Spleen (tissue), 11 donors: ENCODE measurements at regions not wholly inside any gene's neighbourhood (a gene's known extent, or its start where the extent isn't known, plus 50 kb on each side); places are given as distances from the start of the nearest gene placed in this dataset.

ENCODE experiments used
- DNase-seq: peaks from one replicate; pipeline ENCODE4 v3.0.0-alpha.2; 2020
- H3K27ac ChIP-seq, 8 donors: fragments of 200-600 bp; sonication (generic) in 7 of 8; 1 replicate in 4 of 8; 2 replicates in 4 of 8; pipeline versions ENCODE4 v1.5.0 to v1.8.0; 2016 to 2021; ENCODE audit warnings: inconsistent platforms in 4 of 8, mild to moderate bottlenecking in 4 of 8, moderate library complexity in 1 of 8
- H3K27me3 ChIP-seq, 7 donors: fragments of 200-600 bp; sonication (generic) in 6 of 7; replicated peaks in 1 of 7; 1 replicate in 4 of 7; 2 replicates in 3 of 7; pipeline versions ENCODE4 v1.5.0 to v1.8.0; 2016 to 2021; ENCODE audit warnings: inconsistent platforms in 3 of 7, mild to moderate bottlenecking in 1 of 7
- H3K36me3 ChIP-seq, 6 donors: fragments of 200-600 bp; sonication (generic) in 5 of 6; 1 replicate in 4 of 6; 2 replicates in 2 of 6; pipeline versions ENCODE4 v1.5.0 to v1.8.0; 2016 to 2021; ENCODE audit warnings: inconsistent platforms in 2 of 6
- H3K4me1 ChIP-seq, 6 donors: fragments of 200-600 bp; sonication (generic) in 5 of 6; 1 replicate in 3 of 6; 2 replicates in 3 of 6; pipeline versions ENCODE4 v1.5.0 to v1.8.0; 2016 to 2021; ENCODE audit warnings: inconsistent platforms in 3 of 6
- H3K4me3 ChIP-seq, 8 donors: fragments of 200-600 bp; sonication (generic) in 7 of 8; 1 replicate in 4 of 8; 2 replicates in 4 of 8; pipeline versions ENCODE4 v1.5.0 to v1.8.0; 2016 to 2021; ENCODE audit warnings: inconsistent platforms in 4 of 8, mild to moderate bottlenecking in 4 of 8, moderate library complexity in 2 of 8
- H3K9me3 ChIP-seq, 8 donors: fragments of 200-600 bp; sonication (generic) in 7 of 8; 1 replicate in 4 of 8; 2 replicates in 4 of 8; pipeline versions ENCODE4 v1.5.0 to v1.8.0; 2016 to 2021; ENCODE audit warnings: inconsistent platforms in 4 of 8
- POLR2A ChIP-seq, 3 donors: fragments of 450-650 bp; IDR thresholded peaks; one replicate each; pipeline ENCODE4 v1.5.1; 2017; ENCODE audit warnings: antibody characterized with exemption in 3 of 3, mild to moderate bottlenecking in 1 of 3
- POLR2AphosphoS5 ChIP-seq, 3 donors: sonication (generic); formaldehyde crosslinking; IDR thresholded peaks; one replicate each; pipeline ENCODE4 v1.5.1; 2017; ENCODE audit warnings: antibody characterized with exemption in 3 of 3
- WGBS, 5 donors: extraction: QIAGEN DNeasy Blood & Tissue Kit in 3 of 5; methylation state at CpG; one replicate each; pipeline versions ENCODE4 v1.1.5 to v1.1.7; 2013 to 2018; 5-methylcytosine and 5-hydroxymethylcytosine counted together
- intact Hi-C: fragments of 100-400 bp; cut with DNase I; formaldehyde crosslinking; loops from one replicate; pipeline ENCODE4 v1.15.0; 2023; ENCODE audit warnings: low total_unique reads
- TF ChIP-seq, protein P1 (sequence below), 11 experiments: fragments of 200-600 bp in 7 of 11; fragments of 450-650 bp in 4 of 11; sonication (generic) in 4 of 11; IDR thresholded peaks in 8 of 11; conservative IDR thresholded peaks in 3 of 11; 1 replicate in 7 of 11; 2 replicates in 4 of 11; pipeline versions ENCODE4 v1.4.0 to v1.8.0; 2016 to 2021; ENCODE audit warnings: antibody characterized with exemption in 11 of 11, inconsistent platforms in 4 of 11, mild to moderate bottlenecking in 1 of 11
- donor health status: healthy with polysubstance abuse.
- donor health status: DM: no; HTN: no; CAD: no; lungs with moderate emphysema.
- donor health status: DM: no; HTN: no; CAD: no.
- donor health status: Bipolar disorder and iron deficiency.
- donor health status: healthy.
- donor health status: DM: no; HTN: no; CAD: no.
- donor health status: DM: yes; HTN: yes; CAD: no.

DNA sequence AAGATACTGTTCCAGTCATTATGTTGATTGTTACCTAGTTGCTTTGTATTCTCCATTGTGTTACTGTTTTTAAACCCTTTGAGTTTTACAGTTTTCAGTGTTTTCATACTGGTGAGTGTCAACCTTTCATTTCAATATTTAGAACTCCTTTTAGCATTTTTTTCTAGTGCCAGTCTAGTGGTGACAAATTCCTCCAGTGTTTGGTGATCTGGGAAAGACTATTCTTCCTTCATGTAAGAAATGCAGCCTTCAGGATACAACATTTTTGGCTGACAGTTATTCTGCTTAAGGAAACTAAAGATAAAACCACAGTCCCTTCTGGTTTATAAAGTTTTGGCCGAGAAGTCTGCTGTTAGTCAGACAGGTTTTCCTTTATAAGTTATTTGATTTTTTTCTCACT, 143.8 kb downstream of the ETAA1 start:
- Histone ChIP-seq H3K9me3 (peaks cover 0 to 56% (median 31%) of the 10 kb centered on the region in 8 donors), H3K36me3 (no peaks in the 10 kb centered on the region), H3K4me1 (no peaks in the 10 kb centered on the region), H3K27me3 (no peaks in the 10 kb centered on the region), H3K4me3 (no peak overlapping the region), H3K27ac (no peak overlapping the region)
- intact Hi-C loops: no loop called here
- WGBS, 5 donors: 81 to 94% (median 85%) methylated on average over 1 of the region's 1 CpG
- no peak for DNase-seq
- no peak for TF ChIP-seq POLR2A (IDR thresholded peaks at IDR 0.05)
- TF ChIP-seq, protein P1, sequence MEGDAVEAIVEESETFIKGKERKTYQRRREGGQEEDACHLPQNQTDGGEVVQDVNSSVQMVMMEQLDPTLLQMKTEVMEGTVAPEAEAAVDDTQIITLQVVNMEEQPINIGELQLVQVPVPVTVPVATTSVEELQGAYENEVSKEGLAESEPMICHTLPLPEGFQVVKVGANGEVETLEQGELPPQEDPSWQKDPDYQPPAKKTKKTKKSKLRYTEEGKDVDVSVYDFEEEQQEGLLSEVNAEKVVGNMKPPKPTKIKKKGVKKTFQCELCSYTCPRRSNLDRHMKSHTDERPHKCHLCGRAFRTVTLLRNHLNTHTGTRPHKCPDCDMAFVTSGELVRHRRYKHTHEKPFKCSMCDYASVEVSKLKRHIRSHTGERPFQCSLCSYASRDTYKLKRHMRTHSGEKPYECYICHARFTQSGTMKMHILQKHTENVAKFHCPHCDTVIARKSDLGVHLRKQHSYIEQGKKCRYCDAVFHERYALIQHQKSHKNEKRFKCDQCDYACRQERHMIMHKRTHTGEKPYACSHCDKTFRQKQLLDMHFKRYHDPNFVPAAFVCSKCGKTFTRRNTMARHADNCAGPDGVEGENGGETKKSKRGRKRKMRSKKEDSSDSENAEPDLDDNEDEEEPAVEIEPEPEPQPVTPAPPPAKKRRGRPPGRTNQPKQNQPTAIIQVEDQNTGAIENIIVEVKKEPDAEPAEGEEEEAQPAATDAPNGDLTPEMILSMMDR (IDR thresholded peaks at IDR 0.05 in 8 of 11, conservative IDR thresholded peaks at IDR 0.05 in 3 of 11): no peak
- no peak for TF ChIP-seq POLR2AphosphoS5 (IDR thresholded peaks at IDR 0.05)

DNA sequence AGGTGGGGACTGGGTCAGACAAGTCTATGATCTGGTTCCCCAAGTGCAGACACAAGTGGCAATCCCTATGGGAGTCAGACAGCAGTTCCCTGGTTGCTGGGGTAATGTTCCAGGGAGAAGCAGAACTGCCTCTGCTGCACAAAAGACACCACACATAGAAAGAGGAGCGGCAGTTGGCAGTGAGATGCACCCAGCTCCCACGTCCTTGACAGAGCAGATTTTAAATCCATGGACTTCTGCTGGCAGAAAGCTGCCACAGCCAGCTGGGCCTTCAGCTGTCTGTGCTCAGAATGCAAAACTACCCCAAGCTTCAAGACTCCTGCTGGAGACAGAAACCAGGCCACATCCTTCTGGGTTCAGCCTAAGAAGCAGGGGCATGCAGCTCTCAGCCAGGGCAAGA, 147.2 kb downstream of the ETAA1 start:
- no peaks in the 10 kb centered on the region for H3K4me1 ChIP-seq
- H3K4me3 ChIP-seq: no peak overlapping the region
- H3K27ac ChIP-seq: no peak overlapping the region
- intact Hi-C loops: no loop called here
- H3K9me3 ChIP-seq: peaks cover 0 to 48% (median 28%) of the 10 kb centered on the region in 8 donors
- 29 to 78% (median 64%) methylated on average over 2 of the region's 2 CpGs for WGBS, 5 donors
- DNase-seq: no peak
- H3K27me3 ChIP-seq: no peaks in the 10 kb centered on the region
- no peaks in the 10 kb centered on the region for H3K36me3 ChIP-seq
- no peak for TF ChIP-seq POLR2A (IDR thresholded peaks at IDR 0.05)
- TF ChIP-seq, protein P1 (IDR thresholded peaks at IDR 0.05 in 8 of 11, conservative IDR thresholded peaks at IDR 0.05 in 3 of 11): no peak
- no peak for TF ChIP-seq POLR2AphosphoS5 (IDR thresholded peaks at IDR 0.05)

DNA sequence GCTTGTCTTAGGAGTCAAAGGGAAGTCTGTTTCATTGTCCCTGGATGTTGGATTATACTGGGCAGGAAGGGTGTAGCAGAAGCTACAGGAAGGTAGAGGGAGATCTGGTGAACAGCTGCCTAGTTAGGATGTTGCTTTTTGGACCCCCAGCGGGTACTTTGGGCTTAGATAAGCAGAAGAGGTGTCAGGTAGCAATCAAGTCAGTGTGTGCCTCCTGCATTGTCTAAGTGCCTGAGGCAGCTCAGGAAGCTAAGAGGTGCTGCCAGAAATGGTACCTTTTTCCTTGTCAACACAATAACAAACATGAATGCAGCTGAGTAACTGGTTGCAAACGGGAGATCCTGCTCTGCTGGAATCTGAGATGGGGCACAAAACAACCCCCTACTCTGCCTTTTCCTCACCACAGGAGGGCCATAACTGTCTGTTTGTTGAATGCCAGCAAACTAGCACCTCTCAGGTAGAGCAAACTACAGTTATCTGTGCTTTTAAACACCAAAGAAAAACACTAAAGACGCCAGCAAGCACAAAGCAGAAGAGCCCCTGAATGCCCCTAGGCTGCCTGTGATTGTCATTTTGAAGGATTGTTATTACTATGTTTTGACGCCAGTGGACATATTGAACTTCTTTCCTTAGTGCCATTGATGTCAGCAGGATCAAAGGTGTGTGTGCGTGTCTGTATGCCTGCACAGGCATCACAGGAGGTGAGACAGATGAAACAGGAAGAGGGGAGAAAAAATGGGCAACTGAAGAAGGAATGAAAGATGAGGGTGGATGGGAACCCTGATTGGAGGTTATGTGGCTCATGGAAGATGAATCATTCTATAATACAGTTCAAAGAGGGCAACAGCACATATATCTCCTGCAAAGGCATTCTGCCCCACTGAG, 151.4 kb downstream of the ETAA1 start:
- no peak for TF ChIP-seq POLR2A (IDR thresholded peaks at IDR 0.05)
- TF ChIP-seq, protein P1 (IDR thresholded peaks at IDR 0.05 in 8 of 11, conservative IDR thresholded peaks at IDR 0.05 in 3 of 11): no peak
- TF ChIP-seq POLR2AphosphoS5 (IDR thresholded peaks at IDR 0.05): no peak
- Histone ChIP-seq H3K4me3 (no peak overlapping the region), H3K27me3 (no peaks in the 10 kb centered on the region), H3K36me3 (no peaks in the 10 kb centered on the region), H3K27ac (no peak overlapping the region), H3K4me1 (no peaks in the 10 kb centered on the region), H3K9me3 (peaks cover 0 to 21% (median 8%) of the 10 kb centered on the region in 8 donors)
- WGBS, 5 donors: 65 to 85% (median 80%) methylated on average over 5 of the region's 5 CpGs
- no peak for DNase-seq
- intact Hi-C loops: no loop called here

DNA sequence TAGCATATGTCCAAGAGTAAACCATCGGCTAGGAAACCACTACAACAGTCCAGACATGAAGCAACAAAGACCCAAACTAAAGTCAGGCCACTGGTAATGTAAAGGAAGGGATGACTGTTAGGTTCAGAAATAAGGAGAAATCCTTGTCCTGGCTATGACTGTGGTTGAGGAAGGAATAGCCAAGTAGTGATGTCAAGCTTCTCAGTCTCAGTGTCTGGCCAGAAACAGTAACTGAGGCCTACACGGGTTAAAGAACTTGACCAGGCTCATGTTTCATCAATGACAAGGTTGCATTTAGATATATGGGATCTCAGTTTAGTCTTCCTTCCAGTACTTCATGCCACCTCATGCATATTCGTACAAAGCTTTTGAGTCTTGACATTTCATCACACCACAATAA, 162.0 kb downstream of the ETAA1 start:
- TF ChIP-seq POLR2AphosphoS5 (IDR thresholded peaks at IDR 0.05) (no peak), POLR2A (IDR thresholded peaks at IDR 0.05) (no peak)
- TF ChIP-seq, protein P1 (IDR thresholded peaks at IDR 0.05 in 8 of 11, conservative IDR thresholded peaks at IDR 0.05 in 3 of 11): no peak
- Histone ChIP-seq H3K4me1 (no peaks in the 10 kb centered on the region), H3K36me3 (no peaks in the 10 kb centered on the region), H3K4me3 (no peak overlapping the region), H3K9me3 (no peaks in the 10 kb centered on the region), H3K27me3 (no peaks in the 10 kb centered on the region), H3K27ac (no peak overlapping the region)
- DNase-seq: no peak
- intact Hi-C loops: no loop called here
- WGBS, 5 donors: 77 to 94% (median 85%) methylated on average over 3 of the region's 3 CpGs
